ENCODE measurements at regions not wholly inside any gene's neighbourhood (a gene's known extent, or its start where the extent isn't known, plus 50 kb on each side); places are given as distances from the start of the nearest gene placed in this dataset.

DNA sequence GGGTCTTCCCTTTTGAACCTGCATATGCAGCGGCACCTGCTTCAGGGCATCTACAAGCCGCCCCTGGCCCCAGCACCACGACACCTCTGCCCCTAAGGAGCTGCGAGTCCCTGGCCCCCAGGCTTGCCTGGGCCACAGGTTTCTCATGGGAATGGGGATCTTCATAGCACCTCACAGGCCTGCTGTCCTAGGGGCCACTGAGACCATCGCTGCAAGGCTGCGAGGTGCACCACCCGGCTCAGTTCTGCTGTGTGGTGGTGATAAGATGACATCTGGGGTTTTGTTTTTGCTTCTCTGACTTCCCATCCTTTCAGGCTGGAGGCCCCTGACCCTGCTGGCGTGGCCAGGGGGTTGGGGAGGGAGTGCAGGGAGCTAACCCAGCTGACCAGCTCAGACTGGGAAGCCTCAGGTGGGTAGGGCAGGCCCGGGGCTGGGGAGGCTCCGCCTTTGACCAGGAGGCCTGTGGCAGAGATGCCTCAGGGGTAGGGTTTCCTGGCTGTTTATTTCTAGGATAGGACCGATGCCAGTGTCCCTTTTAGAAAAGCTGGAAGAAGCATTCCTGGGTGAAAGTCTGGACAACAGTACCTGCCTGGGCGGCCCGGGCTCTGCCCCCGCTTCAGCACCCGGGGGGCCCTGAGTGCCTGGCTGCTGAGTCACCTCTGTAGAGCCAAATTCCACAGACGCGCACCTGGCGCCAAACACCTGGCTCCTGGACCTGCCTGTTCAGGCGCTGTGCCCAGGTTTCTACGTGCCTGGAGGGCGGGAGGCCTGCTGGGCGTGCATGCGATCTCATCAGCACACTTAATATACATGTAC lies 264.7 kb downstream of the DLL1 start:
- DNase-seq: no peak

- DNase-seq: no peak
Measured at GRCh38 chr6:170025341-170025911, 265.5 kb downstream of the DLL1 start.

DNA sequence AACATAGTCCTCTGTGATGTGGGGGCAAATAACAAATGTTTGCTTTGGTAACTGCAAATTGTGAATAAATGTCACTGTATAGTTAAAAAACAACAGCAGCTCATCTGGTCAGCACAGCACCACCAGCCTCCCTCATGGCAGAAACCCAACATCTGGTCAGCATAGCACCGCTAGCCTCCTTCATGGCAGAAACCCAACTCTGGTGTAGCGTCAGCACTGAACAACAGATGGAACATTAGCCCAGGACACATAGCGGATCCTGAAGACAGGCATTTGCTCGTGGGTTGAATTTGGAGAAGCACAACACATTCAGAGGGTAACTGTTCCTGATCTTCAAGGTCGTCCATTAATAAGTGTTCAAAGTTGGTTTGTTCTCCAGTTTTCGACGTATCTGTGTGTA lies 265.9 kb downstream of the DLL1 start:
- DNase-seq: no peak

- DNase-seq: no peak
Measured at GRCh38 chr6:170023620-170024521, 267.0 kb downstream of the DLL1 start.

- no peak for DNase-seq
Measured at GRCh38 chr6:170022827-170023619, 267.9 kb downstream of the DLL1 start.

- no peak for DNase-seq
Measured at GRCh38 chr6:170022291-170022722, 268.6 kb downstream of the DLL1 start.

GRCh38 chr6:170021579-170021978 lies 269.3 kb downstream of the DLL1 start:
- no peak for DNase-seq

DNA sequence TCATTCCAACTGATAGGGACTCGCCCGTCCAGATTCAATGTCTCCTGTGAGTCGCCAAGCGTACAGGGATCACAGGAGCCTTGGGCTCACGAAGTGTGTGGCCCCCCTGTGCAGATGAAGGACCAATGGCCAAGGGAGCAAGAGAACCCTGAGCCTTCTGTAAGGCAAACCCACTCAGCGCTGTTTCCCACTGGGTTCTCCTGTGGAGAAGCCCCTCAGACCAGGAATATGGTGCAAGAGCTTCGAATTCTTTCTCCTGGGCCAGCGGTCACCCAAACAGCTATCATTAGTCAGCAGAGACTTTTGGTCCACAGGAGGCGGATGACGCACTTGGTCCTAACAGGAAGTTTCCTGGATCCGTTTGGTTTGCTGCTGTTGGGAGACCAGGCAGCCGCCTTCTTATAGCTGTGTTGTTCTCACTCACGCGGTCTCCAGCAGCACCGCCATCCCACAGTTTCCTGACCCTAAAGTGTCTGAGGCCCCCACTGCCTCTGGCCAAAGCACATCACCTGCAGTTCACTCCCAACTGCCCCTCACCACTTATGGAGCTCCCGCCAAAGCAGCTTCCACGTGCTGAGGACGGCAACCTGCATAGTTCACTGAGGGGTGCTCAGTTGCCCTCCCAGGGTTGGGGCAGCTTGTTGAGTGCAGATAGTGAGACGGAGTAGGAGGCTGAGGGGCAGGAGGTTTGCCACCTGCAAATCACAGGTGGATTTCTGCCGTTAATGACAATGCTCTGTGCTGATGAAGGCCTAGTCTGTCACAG lies 268.6 kb downstream of the ERMARD start:
- no peak for DNase-seq

- no peak for DNase-seq
Measured at GRCh38 chr6:170018936-170019817, 267.8 kb downstream of the ERMARD start.

GRCh38 chr6:170018422-170018935 lies 267.1 kb downstream of the ERMARD start:
- DNase-seq: no peak

DNA sequence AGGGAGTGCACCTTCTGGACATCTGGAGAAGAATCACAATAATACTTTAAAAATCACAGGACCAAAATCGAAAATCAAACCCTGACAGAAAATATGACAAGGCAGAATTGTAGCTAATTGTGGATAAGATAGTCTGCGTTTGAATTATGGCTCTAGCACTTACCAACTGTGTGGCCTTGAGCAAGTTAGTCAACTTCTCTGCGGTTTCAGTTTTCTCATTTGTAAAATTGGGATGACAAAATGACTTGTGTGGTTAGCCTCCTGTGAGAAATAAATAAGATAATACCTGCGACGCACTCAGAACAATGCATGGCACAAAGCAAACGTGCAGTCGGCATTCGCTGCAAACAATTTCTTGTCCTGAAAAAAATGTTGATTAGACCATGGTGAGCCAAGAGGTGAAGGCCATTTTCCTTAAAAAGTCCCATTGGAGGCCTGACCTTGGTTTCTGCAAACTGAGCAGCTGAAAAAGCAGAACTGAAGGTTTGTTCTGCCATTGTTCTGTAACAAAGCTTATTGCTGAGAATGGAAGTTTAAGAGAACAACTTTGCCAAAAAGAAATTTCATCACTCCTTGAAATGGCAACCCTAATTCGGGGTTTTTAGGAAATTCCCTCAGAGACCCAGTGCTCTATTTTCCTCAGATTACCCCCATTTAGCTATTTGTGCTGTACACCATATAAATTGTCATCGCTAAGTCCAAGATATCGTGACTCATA lies 266.3 kb downstream of the ERMARD start:
- no peak for DNase-seq

- DNase-seq: no peak
Measured at GRCh38 chr6:170013815-170014214, 262.4 kb downstream of the ERMARD start.

- DNase-seq: no peak
Measured at GRCh38 chr6:170012037-170012330, 260.6 kb downstream of the ERMARD start.

DNA sequence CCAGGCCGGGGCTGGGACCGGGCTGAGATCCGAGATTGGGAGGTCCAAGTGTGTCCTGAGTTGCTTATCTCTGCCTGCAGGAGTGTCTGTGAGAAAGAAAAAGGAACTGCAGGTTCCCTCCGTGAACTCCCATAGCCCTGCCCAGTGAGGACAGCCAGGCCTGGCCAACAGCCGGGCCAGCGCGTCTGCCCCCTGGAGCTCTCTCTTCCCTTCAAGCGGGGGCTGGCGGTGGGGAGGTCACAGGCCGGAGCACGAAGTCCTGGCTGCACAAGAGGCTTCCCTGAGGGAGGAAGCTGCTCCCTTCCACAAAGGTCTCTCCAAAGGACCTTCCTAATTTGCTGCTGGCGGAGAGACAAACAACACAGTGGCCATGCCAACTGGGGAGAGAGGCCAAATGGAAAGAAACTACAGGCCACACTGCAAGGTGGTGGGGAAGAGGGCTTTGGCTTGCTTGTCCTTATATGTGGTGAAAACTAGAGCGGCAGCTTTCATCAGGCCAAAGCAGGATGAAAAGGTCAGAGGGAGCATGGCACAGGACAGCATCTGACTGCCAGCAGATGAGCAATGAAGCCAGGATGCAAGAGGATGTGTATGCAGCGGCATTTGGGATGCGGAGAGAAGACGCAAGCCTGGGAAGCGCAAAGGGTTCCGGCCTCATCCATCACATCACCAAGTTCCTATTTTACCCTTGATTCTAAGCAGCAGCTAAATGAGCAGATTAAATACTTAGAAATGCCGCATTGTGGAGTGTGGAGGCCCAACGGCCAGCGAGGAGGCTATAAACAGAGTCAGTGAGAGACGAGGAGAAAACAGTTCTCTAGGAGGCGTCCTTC lies 260.0 kb downstream of the ERMARD start:
- peak; percentile 51 for DNase-seq

GRCh38 chr6:170010665-170011203 lies 259.3 kb downstream of the ERMARD start:
- no peak for DNase-seq

DNA sequence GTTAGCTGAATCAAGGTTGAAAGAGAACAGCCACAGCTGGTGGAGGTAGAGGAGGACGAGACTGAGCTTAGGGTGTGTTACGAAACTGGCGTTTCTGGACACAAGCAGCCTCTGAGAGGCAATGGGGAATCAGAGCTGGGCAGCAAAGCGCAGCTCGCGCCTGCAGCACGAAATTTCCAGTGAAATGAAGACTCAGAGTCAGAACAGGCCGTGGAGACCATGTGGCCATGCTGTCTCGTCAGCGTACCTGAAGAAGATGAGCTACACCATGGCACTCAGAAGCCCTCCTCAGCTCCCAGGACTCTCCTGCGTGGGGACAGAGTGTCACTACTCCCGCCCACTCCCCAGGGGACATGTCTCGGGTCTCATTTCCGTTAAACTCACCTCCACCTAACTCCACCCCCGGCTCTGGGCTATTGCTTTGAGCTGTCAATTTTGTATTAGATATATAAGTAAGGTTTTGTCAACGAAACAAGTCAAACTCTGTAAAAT lies 256.9 kb downstream of the ERMARD start:
- no peak for DNase-seq

- no peak for DNase-seq
Measured at GRCh38 chr6:170007468-170008293, 256.3 kb downstream of the ERMARD start.

All from GDM1 (cell line).